ENCODE measurements at regions not wholly inside any gene's neighbourhood (a gene's known extent, or its start where the extent isn't known, plus 50 kb on each side); places are given as distances from the start of the nearest gene placed in this dataset.

DNA sequence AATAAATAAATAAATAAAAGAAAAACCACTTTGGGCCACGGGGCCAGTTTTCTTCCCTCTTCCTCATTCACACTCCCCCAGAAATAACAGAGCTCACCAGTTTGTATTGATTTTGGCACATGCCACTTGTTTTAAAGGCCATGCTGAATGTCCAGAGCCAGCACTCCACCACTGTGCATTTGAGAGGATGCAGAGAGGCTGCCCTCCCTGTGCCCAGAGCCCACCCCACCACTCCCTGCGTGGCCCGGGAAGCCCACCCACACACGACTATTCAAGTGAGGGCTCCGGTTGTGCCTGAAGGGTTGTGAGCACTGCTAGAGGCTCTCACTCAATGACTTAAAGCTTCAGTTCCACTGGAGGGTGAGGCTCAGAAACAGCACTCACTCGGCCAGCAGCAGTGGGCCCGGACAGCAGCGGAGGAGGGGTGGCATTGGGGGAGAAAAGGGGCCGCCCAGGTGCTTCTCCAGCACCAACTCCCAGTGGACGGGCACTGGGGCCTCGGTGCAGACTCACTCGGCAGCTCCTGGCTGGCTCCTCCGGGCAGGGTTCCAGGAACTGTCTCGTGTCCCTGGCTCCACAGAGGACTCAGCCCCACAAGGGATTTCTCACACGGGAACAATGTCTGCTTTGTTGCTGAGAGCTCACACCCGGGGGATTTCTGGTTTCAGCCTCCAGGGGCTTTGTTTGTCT is 112.7 kb downstream of the SHANK2 start:
- TF ChIP-seq POLR2A (IDR thresholded peaks at IDR 0.05) (no peak), EP300 (IDR thresholded peaks at IDR 0.05) (no peak), POLR2AphosphoS5 (IDR thresholded peaks at IDR 0.05) (no peak)
- TF ChIP-seq, protein P1, sequence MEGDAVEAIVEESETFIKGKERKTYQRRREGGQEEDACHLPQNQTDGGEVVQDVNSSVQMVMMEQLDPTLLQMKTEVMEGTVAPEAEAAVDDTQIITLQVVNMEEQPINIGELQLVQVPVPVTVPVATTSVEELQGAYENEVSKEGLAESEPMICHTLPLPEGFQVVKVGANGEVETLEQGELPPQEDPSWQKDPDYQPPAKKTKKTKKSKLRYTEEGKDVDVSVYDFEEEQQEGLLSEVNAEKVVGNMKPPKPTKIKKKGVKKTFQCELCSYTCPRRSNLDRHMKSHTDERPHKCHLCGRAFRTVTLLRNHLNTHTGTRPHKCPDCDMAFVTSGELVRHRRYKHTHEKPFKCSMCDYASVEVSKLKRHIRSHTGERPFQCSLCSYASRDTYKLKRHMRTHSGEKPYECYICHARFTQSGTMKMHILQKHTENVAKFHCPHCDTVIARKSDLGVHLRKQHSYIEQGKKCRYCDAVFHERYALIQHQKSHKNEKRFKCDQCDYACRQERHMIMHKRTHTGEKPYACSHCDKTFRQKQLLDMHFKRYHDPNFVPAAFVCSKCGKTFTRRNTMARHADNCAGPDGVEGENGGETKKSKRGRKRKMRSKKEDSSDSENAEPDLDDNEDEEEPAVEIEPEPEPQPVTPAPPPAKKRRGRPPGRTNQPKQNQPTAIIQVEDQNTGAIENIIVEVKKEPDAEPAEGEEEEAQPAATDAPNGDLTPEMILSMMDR (IDR thresholded peaks at IDR 0.05), result no peak
- no peaks in the 10 kb centered on the region for H3K36me3 ChIP-seq
- H3K9me3 ChIP-seq, result no peaks in the 10 kb centered on the region
- DNase-seq (ENCODE audit: low spot score in 2 of 2), result peak in 1 of 2 donors; percentile 72
- H3K27me3 ChIP-seq, result peaks cover 4% of the 10 kb centered on the region
- peaks cover 8% of the 10 kb centered on the region for H3K4me1 ChIP-seq
- 57% methylated on average over 1 of the region's 16 CpGs for WGBS
- H3K27ac ChIP-seq, result peak overlapping the region; percentile 72
- no peak overlapping the region for H3K4me3 ChIP-seq

DNA sequence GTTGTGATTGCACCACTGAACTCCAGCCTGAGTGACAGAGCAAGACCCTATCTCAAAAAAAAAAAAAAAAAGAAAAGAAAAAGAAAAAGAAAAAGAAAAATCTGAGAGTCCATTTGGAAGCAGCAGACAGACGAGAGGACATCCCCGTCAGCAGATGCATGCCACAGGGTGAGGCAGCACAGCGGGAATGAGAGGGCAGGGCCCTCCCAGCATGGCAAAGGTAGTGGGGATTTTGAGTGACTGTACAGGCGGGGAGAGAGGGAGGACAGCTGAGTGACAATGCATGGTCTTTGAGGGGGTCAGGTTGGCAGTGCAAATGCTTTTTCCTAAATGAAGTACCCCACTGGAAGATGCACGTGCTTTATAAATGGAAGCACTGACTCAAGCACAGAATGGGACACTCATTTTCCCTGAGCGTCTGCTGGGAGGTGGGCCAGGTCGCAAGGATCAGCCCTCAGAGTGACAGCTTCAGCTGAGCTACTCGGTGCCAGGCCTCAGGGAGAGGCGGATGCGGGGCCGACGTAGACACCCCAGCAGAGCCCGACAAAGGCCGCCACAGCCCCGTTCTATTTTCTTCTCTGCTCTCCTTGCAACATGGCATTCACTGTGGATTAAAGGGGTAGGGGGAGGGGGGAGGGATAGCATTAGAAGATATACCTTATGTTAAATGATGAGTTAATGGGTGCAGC is 113.5 kb downstream of the SHANK2 start:
- no peak for TF ChIP-seq EP300 (IDR thresholded peaks at IDR 0.05)
- TF ChIP-seq, protein P1 (IDR thresholded peaks at IDR 0.05), result no peak
- no peak for TF ChIP-seq POLR2AphosphoS5 (IDR thresholded peaks at IDR 0.05)
- TF ChIP-seq POLR2A (IDR thresholded peaks at IDR 0.05), result no peak
- Histone ChIP-seq H3K27me3 (peaks cover 4% of the 10 kb centered on the region), H3K27ac (no peak overlapping the region), H3K4me3 (no peak overlapping the region), H3K4me1 (peaks cover 8% of the 10 kb centered on the region), H3K36me3 (no peaks in the 10 kb centered on the region), H3K9me3 (no peaks in the 10 kb centered on the region)
- DNase-seq (ENCODE audit: low spot score in 2 of 2), result no peak
- WGBS, result 72% methylated on average over 12 of the region's 15 CpGs

DNA sequence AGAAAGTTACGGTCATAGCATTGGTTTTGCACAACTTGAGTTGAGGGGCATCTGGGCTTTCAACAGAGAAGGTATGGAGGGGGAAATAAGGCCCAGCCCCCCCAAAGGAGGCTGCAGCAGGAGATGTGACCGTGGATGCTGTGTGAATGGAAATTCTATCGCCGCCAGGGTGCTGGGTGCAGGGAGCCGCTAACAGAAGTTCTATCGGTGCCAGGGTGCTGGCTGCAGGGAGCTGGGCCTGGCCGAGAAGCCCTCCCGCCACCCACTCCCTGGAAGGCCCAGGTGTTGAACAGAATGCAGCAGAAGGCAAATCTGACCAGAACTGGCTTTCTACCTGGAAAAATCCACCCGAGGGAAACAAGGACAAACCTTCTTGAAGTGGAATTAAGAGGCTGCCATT is 115.0 kb downstream of the SHANK2 start:
- Histone ChIP-seq H3K4me3 (no peak overlapping the region), H3K27ac (no peak overlapping the region), H3K4me1 (peaks cover 8% of the 10 kb centered on the region), H3K9me3 (no peaks in the 10 kb centered on the region), H3K27me3 (peaks cover 4% of the 10 kb centered on the region), H3K36me3 (no peaks in the 10 kb centered on the region)
- DNase-seq (ENCODE audit: low spot score in 2 of 2), result no peak
- WGBS, result 80% methylated on average over 9 of the region's 9 CpGs
- TF ChIP-seq EP300 (IDR thresholded peaks at IDR 0.05) (no peak), POLR2AphosphoS5 (IDR thresholded peaks at IDR 0.05) (no peak), POLR2A (IDR thresholded peaks at IDR 0.05) (no peak)
- TF ChIP-seq, protein P1 (IDR thresholded peaks at IDR 0.05), result no peak

DNA sequence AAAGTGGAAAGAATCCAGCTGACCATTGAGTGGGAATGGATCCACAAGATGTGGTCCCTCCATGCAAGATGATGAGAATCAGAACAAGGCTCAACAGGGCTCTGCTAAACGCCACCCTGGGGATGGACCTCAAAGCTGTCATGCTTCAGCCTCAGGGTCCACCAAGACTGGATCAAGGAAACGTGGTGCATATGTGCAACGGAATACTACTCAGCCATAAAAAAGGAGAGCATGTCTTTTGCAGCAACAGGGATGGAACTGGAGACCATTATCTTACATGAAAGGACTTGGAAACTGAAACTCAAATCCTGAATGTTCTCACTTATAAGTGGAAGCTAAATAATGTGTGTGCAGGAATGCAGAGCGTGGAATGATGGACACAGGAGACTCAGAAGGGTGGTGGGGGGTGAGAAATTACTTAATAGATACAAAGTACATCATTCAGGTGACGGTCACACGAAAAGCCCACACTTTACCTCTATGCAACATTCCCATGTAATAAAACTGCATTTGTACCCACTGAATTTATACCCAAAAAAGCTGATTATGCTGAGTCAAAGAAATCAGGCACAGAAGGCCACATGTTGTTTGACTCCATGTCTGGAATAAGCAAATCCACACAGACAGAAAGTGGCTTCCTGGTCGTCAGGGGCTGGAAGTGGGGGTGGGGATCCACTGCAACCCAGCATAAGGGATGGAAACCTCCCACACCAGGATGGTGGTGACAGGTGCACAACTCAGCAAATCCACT is 116.1 kb downstream of the SHANK2 start:
- Histone ChIP-seq H3K4me3 (no peak overlapping the region), H3K9me3 (no peaks in the 10 kb centered on the region), H3K36me3 (no peaks in the 10 kb centered on the region), H3K4me1 (peaks cover 8% of the 10 kb centered on the region), H3K27ac (no peak overlapping the region), H3K27me3 (peaks cover 7% of the 10 kb centered on the region)
- WGBS, result 82% methylated on average over 7 of the region's 7 CpGs
- TF ChIP-seq POLR2AphosphoS5 (IDR thresholded peaks at IDR 0.05) (no peak), POLR2A (IDR thresholded peaks at IDR 0.05) (no peak), EP300 (IDR thresholded peaks at IDR 0.05) (no peak)
- TF ChIP-seq, protein P1 (IDR thresholded peaks at IDR 0.05), result no peak
- DNase-seq (ENCODE audit: low spot score in 2 of 2), result no peak

DNA sequence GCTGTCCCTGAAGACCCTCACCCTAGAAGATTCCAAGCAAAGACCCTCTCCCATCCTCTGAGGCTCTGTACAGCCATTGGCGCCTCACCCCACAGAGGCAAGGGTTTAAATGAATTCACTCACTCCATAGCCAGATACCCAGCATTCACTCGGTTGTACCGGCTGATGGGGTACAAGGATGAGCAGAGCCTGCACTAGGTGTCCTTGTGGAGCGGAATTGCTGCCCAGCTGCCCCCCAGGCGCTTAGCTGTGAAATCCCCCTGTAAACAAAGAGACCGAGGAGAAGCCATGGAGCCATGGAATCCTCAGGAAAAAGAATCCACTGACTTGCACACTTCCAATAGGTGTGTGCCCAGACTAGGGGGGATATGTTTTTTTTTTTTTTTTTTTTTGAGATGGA is 117.3 kb downstream of the SHANK2 start:
- DNase-seq (ENCODE audit: low spot score in 2 of 2), result no peak
- TF ChIP-seq EP300 (IDR thresholded peaks at IDR 0.05) (no peak), POLR2A (IDR thresholded peaks at IDR 0.05) (no peak), POLR2AphosphoS5 (IDR thresholded peaks at IDR 0.05) (no peak)
- TF ChIP-seq, protein P1 (IDR thresholded peaks at IDR 0.05), result no peak
- H3K27me3 ChIP-seq, result peaks cover 3% of the 10 kb centered on the region
- H3K4me1 ChIP-seq, result peaks cover under 1% of the 10 kb centered on the region
- 90% methylated on average over 5 of the region's 6 CpGs for WGBS
- H3K36me3 ChIP-seq, result no peaks in the 10 kb centered on the region
- no peak overlapping the region for H3K4me3 ChIP-seq
- no peak overlapping the region for H3K27ac ChIP-seq
- H3K9me3 ChIP-seq, result no peaks in the 10 kb centered on the region
